T47D (cell line): ENCODE measurements at regions not wholly inside any gene's neighbourhood (a gene's known extent, or its start where the extent isn't known, plus 50 kb on each side); places are given as distances from the start of the nearest gene placed in this dataset.
A peak's percentile ranks its signal among the peaks of the same experiment; 100 is the strongest.

ENCODE experiments used
- DNase-seq, 2 experiments: peaks; one replicate each; pipeline versions ENCODE4 v3.0.0 to v3.0.0-alpha.2; 2011 to 2012; ENCODE audit warnings: low read depth in 1 of 2, low spot score in 1 of 2
- JUND ChIP-seq: IDR thresholded peaks from 2 replicates; pipeline ENCODE4 v1.6.1; 2012; ENCODE audit warnings: low read depth
- in situ Hi-C: cut with HindIII; loops from 2 replicates; pipeline ENCODE4 v1.10.0; 2016; ENCODE audit warnings: low sequenced_read_pairs, low pct_unique_long_range_greater_than_20kb

DNA sequence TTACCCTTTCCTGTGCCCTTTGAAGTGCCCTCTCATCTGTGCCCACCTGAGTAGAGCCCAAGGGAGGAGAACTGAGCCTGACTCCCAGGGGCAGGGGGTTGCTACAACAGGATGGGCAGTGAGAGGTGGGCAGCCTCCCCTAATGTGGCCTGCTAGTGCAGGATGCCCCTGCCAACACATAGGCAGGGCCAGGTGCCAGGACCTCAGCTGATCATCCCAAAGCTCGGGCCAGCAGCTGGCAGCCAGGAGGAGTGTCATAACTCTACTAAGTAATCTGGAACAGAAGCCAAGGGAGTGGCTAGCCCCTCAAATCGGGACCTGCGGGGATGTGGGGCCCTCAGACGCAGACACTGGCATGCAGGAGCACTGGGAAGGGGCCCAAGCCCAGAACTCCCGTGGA lies 208.8 kb upstream of the RAB4A start:
- TF ChIP-seq JUND = no peak
- DNase-seq = no peak
- in situ Hi-C loops = no loop called here

DNA sequence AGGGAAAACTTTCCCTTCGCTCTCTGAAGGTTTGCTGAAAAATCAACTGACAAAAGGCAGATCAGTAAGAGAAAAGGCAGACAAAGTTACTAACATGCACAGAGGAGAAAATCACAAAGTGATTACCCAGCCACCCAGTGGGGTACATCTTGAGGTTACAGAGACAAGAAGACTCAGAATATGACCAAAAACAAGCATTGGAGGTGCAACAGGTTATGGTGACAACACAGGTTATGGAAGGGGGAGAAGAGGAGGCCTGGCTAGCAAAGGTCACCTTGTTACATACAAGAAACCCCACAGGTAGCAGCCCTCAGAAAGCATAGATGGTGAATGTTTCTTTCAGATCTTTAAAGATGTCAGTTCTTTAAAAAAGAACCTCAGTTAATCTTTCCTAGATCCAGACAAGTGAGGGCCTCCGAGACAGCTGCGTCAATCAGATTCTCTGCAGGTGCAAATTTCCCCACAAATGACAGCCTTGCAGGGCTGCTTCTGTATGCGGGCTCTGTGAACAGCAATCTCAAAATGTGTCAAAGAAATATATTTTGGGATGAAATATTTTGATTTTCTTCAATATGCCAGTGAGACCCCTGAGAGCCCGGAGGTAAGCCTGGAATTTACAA lies 207.6 kb upstream of the RAB4A start:
- no peak for DNase-seq
- in situ Hi-C loops = no loop called here
- TF ChIP-seq JUND = no peak

DNA sequence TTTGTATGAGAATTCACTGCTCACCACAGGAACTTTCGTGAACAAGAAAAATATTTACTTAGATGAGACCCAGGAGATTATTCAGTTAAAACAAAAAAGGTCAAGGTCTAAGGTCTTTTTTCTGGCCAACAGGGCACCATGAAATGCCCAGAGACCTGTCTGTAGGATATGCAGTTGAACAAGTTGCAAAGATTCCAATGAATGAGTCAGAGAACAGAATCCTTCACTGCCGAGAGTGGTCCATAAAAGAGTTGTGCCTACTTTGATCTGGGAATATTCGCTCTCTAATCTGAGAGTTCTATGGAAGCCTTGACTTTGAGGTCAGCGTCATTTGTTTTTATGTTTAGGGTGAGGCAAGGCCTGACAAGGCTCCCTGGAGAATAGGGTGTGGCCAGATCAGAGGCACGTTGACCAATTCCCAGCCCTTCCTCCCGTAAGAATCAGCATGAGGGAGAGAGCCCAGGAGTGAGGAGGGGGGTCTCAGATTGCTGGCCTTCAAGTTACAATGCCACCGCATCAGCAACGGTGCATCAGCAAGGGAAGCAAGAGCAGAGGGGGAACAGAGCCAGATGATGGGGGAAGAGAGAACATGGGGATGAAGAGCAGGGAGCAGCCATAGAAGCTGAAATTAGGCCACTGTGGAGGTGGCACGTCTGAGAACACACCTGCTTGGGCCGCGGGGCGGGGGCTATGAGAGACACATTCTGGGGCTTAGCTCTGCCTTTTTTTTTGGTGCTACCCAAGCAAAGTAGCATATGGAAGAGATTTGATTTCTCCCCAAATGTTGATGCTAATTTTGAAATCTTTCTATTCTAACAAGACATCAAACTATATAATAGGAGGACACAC lies 206.4 kb upstream of the RAB4A start:
- no peak for DNase-seq
- in situ Hi-C loops = no loop called here

DNA sequence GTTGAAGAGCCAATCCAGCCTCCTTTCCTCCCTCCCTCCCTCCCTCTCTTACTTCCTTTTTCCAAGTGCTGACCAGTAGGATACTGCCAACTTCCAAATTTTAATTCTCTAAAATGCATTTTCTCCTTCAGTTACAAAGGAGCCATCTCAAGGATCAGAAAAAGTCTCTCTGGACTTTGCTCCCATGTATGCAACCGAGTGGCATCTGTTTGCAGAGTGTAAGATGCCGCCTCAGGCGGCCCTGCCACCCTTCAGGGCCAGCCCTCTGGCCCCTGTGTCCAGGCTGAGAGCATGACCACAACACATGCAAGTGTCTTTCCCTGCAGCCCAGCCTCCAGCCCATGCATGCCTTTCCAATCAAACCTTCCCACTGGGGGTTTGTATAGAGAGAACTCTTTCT lies 205.3 kb upstream of the RAB4A start:
- in situ Hi-C loops = no loop called here
- no peak for DNase-seq
- TF ChIP-seq JUND = no peak

More for the DNA sequence above, 206.4 kb upstream of the RAB4A start:
- no peak for TF ChIP-seq JUND

DNA sequence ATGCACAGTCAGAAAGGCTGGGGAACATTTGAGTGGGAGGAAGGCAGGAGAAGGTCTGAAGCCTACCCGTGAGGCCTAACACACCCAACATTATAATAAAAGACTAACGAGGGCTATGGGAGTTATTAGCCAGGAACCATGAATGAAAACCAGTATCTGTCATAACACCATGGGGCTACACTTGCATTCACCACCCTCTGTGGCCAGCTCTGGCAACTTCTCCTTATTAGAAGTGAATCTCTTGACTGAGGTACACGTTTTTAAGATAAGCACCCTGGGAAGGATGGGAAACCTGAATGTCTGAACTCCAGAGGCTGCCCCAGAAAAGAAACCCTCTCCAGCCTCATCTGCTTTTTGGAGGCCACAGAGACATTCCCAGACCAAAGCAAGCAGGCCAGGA lies 204.3 kb upstream of the RAB4A start:
- in situ Hi-C loops = no loop called here
- no peak for DNase-seq
- no peak for TF ChIP-seq JUND

DNA sequence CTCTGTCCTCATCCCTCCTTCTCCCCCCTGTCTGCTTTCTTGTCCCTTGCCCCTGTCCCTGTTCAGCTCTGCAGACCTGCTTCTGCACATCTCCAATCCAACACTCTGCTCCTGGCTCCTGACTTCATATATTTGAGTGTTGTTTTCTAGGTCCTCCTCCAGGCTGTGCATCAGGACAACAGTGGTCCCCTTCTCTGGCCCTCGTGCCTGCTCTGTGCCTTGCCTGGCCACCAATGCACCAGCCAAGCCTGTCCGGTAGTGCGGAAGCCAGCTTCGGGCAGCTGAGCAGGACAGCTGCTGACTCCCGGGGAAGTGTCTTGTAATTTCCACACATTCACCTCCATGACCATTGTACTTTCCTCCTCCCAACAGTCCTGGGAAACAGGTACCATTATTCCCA lies 203.4 kb upstream of the RAB4A start:
- no peak for TF ChIP-seq JUND
- in situ Hi-C loops = no loop called here
- no peak for DNase-seq

DNA sequence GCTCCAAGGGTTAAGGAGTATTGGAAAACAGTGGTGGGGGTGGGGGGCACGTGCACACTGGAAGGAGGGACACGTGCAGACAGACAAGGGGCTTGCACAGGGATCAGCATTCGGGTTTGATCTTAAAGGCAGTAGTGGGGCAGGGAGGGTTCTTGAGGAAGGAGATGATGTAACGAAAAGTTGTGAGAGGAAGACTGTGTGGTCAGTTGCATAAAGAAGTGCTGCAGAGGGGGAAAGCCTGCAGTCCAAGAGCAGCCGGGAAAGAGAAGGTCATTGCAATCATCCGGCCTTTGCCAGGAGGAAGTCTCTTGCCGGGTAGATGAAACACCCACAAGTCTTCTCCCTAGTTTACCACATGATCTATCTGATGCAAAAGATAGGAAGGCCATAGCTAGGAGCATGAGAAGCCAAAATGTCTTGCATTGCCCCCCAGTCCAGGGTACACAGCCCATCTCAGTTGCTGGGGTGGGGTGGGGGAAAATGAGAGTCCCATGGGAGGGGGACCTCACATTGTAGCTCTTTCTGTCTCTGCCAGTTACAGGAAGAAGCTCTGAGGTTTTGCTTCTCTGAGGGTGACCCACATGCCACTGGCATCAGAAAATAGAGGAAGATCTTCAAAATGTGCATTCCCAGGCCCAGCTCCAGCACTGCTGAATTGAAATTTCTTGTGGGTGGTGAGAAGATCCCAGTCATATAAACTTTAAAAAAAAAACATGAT lies 202.5 kb upstream of the RAB4A start:
- DNase-seq = no peak
- in situ Hi-C loops = no loop called here
- no peak for TF ChIP-seq JUND

DNA sequence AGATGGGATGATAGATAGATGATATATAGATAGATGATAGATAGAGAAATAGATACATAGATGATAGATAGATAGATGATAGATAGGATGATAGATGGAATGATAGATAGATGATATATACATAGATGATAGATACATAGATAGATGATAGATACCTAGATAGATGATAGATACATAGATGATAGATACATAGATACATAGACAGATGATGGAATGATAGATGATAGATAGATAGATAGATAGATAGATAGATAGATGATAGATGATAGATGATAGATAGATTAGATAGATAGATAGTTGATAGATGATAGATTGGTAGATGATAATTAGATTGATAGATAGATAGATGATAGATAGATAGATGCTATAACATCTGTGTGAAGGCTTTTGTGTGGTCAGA lies 201.7 kb upstream of the RAB4A start:
- no peak for TF ChIP-seq JUND
- DNase-seq = no peak
- in situ Hi-C loops = no loop called here

DNA sequence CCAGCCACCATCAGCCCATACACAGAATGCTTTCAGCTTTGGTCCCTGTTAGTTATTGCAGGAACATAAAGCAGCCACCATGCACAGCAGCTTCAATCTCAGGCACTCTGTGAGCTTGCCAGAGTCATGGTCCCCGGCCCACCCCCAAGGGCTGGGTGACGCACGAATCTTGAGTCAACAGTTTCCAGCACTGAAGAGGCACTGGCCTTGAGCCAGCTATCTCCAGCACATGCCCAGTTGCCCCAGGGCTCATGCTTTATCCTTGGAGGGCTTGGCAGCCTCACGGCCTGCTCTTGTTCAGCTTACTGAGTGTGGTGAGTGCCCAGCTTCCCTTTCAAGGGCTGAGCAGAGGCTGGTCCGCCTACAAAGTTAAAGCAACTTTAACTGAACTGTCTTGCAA lies 200.7 kb upstream of the RAB4A start:
- no peak for TF ChIP-seq JUND
- in situ Hi-C loops = no loop called here
- peak in 1 of 2 experiments; percentile 41 for DNase-seq

DNA sequence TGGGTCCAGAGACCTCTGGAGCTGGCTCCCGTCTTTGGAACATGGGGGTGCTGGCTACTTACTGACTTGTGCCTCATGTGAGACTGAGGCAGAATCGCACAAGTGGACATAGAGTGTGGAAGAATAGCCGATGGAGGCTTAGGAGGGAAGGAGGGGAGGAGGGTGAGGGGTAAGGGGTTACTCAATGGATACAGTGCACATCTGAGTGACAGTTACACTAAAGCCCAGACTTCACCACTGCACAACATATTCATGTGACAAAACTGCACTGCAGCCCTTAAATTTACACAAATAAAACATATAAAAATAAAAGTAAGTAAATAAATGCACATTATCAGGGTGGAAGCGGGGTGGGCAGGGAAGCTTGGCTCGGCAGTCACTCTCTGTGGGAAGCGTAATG lies 197.7 kb upstream of the RAB4A start:
- no peak for TF ChIP-seq JUND
- in situ Hi-C loops = no loop called here
- DNase-seq = no peak

DNA sequence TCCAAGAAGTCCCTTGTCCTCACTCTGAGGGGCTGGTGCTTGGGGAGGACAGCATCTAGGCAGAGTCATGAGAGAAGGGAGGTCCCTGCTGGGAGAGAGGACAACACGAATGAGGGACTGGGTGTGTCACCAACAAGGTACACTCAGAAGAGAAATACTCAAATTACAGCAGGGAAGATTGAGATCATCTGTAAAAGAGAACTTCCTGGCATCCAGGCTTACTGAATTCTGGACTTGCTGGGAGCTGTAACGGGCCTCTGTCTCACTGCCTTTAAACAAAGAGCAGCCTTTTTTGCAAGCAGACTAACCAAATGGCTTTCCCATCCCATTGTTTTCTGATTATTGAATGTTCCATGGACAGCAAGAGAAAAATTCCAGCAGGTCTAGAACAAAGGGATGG lies 195.7 kb upstream of the RAB4A start:
- no peak for DNase-seq
- in situ Hi-C loops = no loop called here
- no peak for TF ChIP-seq JUND

DNA sequence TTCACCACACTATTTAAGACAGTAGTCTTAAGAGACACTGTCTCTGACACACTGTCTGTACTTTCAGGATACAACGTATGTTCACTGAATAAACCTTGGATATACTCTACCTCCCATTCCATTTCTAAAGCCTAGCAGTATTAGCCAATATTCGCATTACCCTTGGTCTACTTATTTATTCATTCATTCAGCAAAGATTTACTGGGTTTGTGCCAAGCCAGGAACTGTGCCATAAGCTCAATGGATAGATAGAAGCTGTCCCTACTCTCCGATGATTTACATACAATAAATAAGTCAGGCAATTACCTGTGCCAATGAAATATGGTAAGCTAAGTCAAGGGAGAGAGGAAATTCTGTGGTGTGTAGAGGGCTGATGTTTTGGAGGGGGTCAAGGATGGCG lies 195.2 kb upstream of the RAB4A start:
- DNase-seq = no peak
- no peak for TF ChIP-seq JUND
- in situ Hi-C loops = no loop called here

DNA sequence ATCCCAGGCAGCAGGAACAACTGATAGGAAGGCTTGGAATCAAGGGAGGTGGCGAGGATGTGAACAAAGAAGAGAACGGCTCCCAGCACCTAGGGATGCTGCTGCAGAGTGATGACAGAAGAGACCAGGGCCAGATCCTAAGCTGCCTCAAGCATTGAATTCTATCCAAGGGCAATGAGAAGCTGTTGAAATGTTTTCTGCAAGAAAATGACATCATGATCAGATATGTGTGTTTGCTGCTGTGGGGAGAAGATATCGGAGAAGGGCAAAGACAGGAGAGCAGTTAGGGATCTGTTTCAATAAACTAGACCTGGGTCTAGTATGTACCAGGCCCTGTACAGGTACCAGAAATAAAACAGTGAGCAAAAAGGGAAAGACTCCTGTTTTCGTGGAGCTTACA lies 194.7 kb upstream of the RAB4A start:
- in situ Hi-C loops = no loop called here
- no peak for TF ChIP-seq JUND
- DNase-seq = no peak
